ENCODE measurements at regions not wholly inside any gene's neighbourhood (a gene's known extent, or its start where the extent isn't known, plus 50 kb on each side); places are given as distances from the start of the nearest gene placed in this dataset.

DNA sequence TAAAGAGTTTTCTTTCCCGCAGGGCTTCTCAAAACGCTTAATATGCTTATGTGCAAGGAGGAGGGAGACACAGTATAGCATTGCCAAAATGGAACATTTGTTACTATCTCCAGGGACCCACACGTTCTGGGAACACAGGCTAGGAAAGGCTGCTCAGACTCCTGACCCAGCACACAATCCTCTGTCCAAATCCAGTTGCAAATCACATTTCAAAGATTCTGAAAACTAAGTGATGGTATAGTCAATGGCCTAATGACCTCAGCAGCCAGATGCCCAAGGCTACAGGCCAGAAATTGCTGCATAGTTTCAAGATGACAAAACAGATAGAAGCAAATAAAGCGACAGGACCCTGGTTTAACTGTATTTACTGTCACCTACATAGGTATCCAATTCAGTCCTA lies 97.0 kb upstream of the GRIP1 start:
- TF ChIP-seq, protein P1, sequence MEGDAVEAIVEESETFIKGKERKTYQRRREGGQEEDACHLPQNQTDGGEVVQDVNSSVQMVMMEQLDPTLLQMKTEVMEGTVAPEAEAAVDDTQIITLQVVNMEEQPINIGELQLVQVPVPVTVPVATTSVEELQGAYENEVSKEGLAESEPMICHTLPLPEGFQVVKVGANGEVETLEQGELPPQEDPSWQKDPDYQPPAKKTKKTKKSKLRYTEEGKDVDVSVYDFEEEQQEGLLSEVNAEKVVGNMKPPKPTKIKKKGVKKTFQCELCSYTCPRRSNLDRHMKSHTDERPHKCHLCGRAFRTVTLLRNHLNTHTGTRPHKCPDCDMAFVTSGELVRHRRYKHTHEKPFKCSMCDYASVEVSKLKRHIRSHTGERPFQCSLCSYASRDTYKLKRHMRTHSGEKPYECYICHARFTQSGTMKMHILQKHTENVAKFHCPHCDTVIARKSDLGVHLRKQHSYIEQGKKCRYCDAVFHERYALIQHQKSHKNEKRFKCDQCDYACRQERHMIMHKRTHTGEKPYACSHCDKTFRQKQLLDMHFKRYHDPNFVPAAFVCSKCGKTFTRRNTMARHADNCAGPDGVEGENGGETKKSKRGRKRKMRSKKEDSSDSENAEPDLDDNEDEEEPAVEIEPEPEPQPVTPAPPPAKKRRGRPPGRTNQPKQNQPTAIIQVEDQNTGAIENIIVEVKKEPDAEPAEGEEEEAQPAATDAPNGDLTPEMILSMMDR (IDR thresholded peaks at IDR 0.05; ENCODE audit: unreplicated experiment), result no peak
- no peaks in the 10 kb centered on the region for H3K36me3 Mint-ChIP-seq (ENCODE audit: insufficient read depth, unreplicated experiment)
- peaks cover 22% of the 10 kb centered on the region for H3K4me1 Mint-ChIP-seq (ENCODE audit: low read depth, unreplicated experiment)
- BruUV-seq (replicated peaks), result no TSS peak
- no peak for DNase-seq
- no peaks in the 10 kb centered on the region for H3K27me3 Mint-ChIP-seq (ENCODE audit: unreplicated experiment)
- H3K4me3 Mint-ChIP-seq (ENCODE audit: low read depth, unreplicated experiment), result no peak overlapping the region
- no peak overlapping the region for H3K27ac Mint-ChIP-seq (ENCODE audit: unreplicated experiment)
- CTCF ChIA-PET, result interaction anchor here (0.6 kb wide), 1 partner anchor 12 kb away, joined by 3 read pairs; no protein-coding TSS in a partner anchor
- intact Hi-C loops (cut with micrococcal nuclease; ENCODE audit: unreplicated experiment), result no loop called here
- H3K9me3 Mint-ChIP-seq (ENCODE audit: low read depth, unreplicated experiment), result peaks cover 4% of the 10 kb centered on the region

DNA sequence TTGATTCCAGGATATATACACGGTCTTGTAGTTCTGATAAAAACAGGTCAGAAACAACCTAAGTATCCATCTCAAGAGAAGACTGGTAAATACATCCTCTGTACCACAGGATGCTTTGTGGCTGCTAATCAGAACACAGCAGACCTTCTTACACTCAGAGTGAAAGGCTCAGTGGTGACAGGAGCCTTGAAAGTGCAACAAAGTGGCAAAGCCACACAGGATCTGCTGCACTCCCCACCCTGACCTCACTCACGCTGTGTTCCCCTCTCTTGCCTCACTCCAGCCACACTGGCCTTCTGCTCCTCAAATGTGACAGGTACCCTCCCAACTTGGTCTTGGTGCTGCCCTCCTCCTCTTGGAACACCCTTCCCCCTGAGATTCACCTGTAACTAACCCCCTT lies 98.1 kb upstream of the GRIP1 start:
- TF ChIP-seq, protein P1 (IDR thresholded peaks at IDR 0.05; ENCODE audit: unreplicated experiment), result no peak
- H3K4me3 Mint-ChIP-seq (ENCODE audit: low read depth, unreplicated experiment), result no peak overlapping the region
- H3K27ac Mint-ChIP-seq (ENCODE audit: unreplicated experiment), result no peak overlapping the region
- CTCF ChIA-PET, result no interaction called here
- peaks cover 22% of the 10 kb centered on the region for H3K4me1 Mint-ChIP-seq (ENCODE audit: low read depth, unreplicated experiment)
- no peaks in the 10 kb centered on the region for H3K27me3 Mint-ChIP-seq (ENCODE audit: unreplicated experiment)
- peaks cover 4% of the 10 kb centered on the region for H3K9me3 Mint-ChIP-seq (ENCODE audit: low read depth, unreplicated experiment)
- H3K36me3 Mint-ChIP-seq (ENCODE audit: insufficient read depth, unreplicated experiment), result no peaks in the 10 kb centered on the region
- DNase-seq, result no peak
- no TSS peak for BruUV-seq (replicated peaks)
- intact Hi-C loops (cut with micrococcal nuclease; ENCODE audit: unreplicated experiment), result no loop called here

DNA sequence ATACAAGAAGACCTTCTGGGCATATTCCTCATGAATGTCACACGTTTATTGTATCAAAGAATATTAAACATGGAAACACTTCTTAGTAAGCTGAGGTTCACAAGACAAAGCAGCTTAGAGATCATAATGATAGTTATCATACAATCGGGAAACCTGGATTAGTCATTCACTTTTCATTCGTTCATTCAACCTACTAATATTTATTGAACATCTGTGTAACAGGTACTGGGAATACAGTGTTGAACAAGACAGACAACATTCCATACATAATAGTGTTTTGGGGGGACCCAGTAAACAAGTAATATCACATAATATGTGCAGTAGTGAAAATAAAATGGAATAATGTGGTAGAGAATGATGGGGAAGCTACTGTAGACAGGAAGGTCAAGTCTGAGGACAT lies 100.6 kb upstream of the GRIP1 start:
- TF ChIP-seq, protein P1 (IDR thresholded peaks at IDR 0.05; ENCODE audit: unreplicated experiment), result no peak
- BruUV-seq (replicated peaks), result no TSS peak
- Mint-ChIP-seq H3K36me3 (ENCODE audit: insufficient read depth, unreplicated experiment) (no peaks in the 10 kb centered on the region), H3K27me3 (ENCODE audit: unreplicated experiment) (no peaks in the 10 kb centered on the region), H3K9me3 (ENCODE audit: low read depth, unreplicated experiment) (peaks cover 4% of the 10 kb centered on the region), H3K27ac (ENCODE audit: unreplicated experiment) (no peak overlapping the region), H3K4me3 (ENCODE audit: low read depth, unreplicated experiment) (no peak overlapping the region), H3K4me1 (ENCODE audit: low read depth, unreplicated experiment) (peaks cover 22% of the 10 kb centered on the region)
- intact Hi-C loops (cut with micrococcal nuclease; ENCODE audit: unreplicated experiment), result no loop called here
- CTCF ChIA-PET, result no interaction called here
- no peak for DNase-seq

DNA sequence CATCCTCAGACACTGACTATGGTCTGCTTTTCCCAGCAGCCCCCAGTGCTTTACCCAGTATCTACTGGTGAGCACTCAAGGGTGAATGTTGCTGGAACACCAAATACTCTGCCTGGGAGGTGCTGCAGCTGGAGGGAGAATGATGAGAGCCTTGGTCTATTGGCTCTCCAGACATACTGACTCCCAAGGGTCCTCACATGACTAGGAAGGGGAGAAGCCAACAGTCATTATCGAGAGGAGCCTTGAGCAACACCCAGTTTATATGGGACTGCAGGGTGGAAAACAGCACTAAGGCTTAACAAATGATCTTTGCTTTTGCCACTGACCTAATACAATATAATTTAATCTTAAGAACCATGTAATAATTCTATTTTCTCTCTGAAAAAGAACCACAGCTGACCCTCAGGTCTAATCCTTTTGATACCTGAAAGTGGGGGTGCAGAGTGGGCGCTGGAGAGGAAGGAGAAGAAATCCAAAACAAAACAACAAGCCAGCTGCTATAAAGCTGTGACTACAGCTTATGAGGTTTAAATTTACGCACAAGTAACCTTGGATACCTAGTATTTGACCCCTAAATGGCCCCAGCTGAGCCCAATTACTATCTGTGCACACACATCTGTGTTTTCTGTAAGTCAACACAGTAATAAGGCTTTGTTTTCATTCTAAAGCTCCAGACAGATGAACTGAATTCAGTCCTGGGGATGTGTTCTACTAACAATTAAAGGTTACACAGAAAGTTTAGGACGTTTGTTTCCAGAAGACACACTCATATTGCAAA lies 107.8 kb upstream of the GRIP1 start:
- Mint-ChIP-seq H3K36me3 (ENCODE audit: insufficient read depth, unreplicated experiment) (no peaks in the 10 kb centered on the region), H3K4me1 (ENCODE audit: low read depth, unreplicated experiment) (no peaks in the 10 kb centered on the region), H3K4me3 (ENCODE audit: low read depth, unreplicated experiment) (no peak overlapping the region), H3K27ac (ENCODE audit: unreplicated experiment) (no peak overlapping the region), H3K9me3 (ENCODE audit: low read depth, unreplicated experiment) (no peaks in the 10 kb centered on the region), H3K27me3 (ENCODE audit: unreplicated experiment) (no peaks in the 10 kb centered on the region)
- no TSS peak for BruUV-seq (replicated peaks)
- CTCF ChIA-PET, result no interaction called here
- TF ChIP-seq, protein P1 (IDR thresholded peaks at IDR 0.05; ENCODE audit: unreplicated experiment), result no peak
- no peak for DNase-seq
- intact Hi-C loops (cut with micrococcal nuclease; ENCODE audit: unreplicated experiment), result no loop called here

All from Calu3 (cell line).